Astrocyte (in vitro differentiated cells and primary cell): ENCODE measurements at regions not wholly inside any gene's neighbourhood (a gene's known extent, or its start where the extent isn't known, plus 50 kb on each side); places are given as distances from the start of the nearest gene placed in this dataset.

Experiments used
- DNase-seq: peaks from one replicate; pipeline ENCODE4 v3.0.0-alpha.2; 2010; ENCODE audit warnings: low read depth
- FAIRE-seq: peaks from 2 replicates; lab custom pipeline; 2011; peaks lifted over from hg19 to GRCh38; lab: Jason Lieb, UNC
- H2AFZ ChIP-seq: 2 replicates; pipeline ENCODE4 v1.6.0; 2012; ENCODE audit warnings: low read depth, low read length, inconsistent platforms
- H3K27ac ChIP-seq: 2 replicates; pipeline ENCODE4 v1.5.1; 2011; ENCODE audit warnings: low read depth, low read length, inconsistent platforms
- H3K27me3 ChIP-seq: 2 replicates; pipeline ENCODE4 v1.6.0; 2011; ENCODE audit warnings: low read length, inconsistent platforms; ENCODE audit not compliant: insufficient read depth
- H3K36me3 ChIP-seq: 2 replicates; pipeline ENCODE4 v1.5.1; 2011; ENCODE audit warnings: low read length, inconsistent platforms; ENCODE audit not compliant: insufficient read depth
- H3K4me1 ChIP-seq: 2 replicates; pipeline ENCODE4 v1.5.1; 2011; ENCODE audit warnings: low read length, inconsistent platforms; ENCODE audit not compliant: insufficient read depth
- H3K4me2 ChIP-seq: 2 replicates; pipeline ENCODE4 v1.6.0; 2012; ENCODE audit warnings: low read length, inconsistent platforms
- H3K4me3 ChIP-seq: 2 replicates; pipeline ENCODE4 v1.5.1; 2011; ENCODE audit warnings: low read depth, mild to moderate bottlenecking, low read length, inconsistent platforms; ENCODE audit not compliant: insufficient read depth
- H3K79me2 ChIP-seq: 2 replicates; pipeline ENCODE4 v1.6.0; 2012; ENCODE audit warnings: mild to moderate bottlenecking, low read length, inconsistent platforms; ENCODE audit not compliant: insufficient read depth
- H3K9ac ChIP-seq: 2 replicates; pipeline ENCODE4 v1.6.0; 2012; ENCODE audit warnings: mild to moderate bottlenecking, low read length, inconsistent platforms
- H3K9me3 ChIP-seq: 2 replicates; pipeline ENCODE4 v1.5.1; 2012; ENCODE audit warnings: low read depth, mild to moderate bottlenecking, low read length, inconsistent platforms; ENCODE audit not compliant: insufficient read depth
- H4K20me1 ChIP-seq: 2 replicates; pipeline ENCODE4 v1.6.0; 2012; ENCODE audit warnings: low read length, inconsistent platforms; ENCODE audit not compliant: insufficient read depth
- H3K27ac Mint-ChIP-seq: one replicate; pipeline ENCODE4 v1.8.0; 2021; ENCODE audit warnings: mild to moderate bottlenecking, mixed read lengths; ENCODE audit not compliant: unreplicated experiment
- H3K27me3 Mint-ChIP-seq: one replicate; pipeline ENCODE4 v1.8.0; 2021; ENCODE audit warnings: low read depth, mixed read lengths; ENCODE audit not compliant: unreplicated experiment
- H3K36me3 Mint-ChIP-seq: one replicate; pipeline ENCODE4 v1.8.0; 2021; ENCODE audit warnings: low read depth, mixed read lengths; ENCODE audit not compliant: unreplicated experiment
- H3K4me1 Mint-ChIP-seq: one replicate; pipeline ENCODE4 v1.8.0; 2021; ENCODE audit warnings: low read depth, mixed read lengths; ENCODE audit not compliant: unreplicated experiment
- H3K4me3 Mint-ChIP-seq: one replicate; pipeline ENCODE4 v1.8.0; 2021; ENCODE audit warnings: mild to moderate bottlenecking, moderate library complexity, mixed read lengths; ENCODE audit not compliant: unreplicated experiment
- H3K9me3 Mint-ChIP-seq: one replicate; pipeline ENCODE4 v1.8.0; 2021; ENCODE audit warnings: mild to moderate bottlenecking, mixed read lengths; ENCODE audit not compliant: unreplicated experiment
- EZH2 ChIP-seq: IDR thresholded peaks from 2 replicates; pipeline ENCODE4 v1.6.1; 2012; ENCODE audit warnings: mild to moderate bottlenecking, low read length, inconsistent platforms; ENCODE audit not compliant: insufficient read depth
- TF ChIP-seq, protein P1 (sequence below): IDR thresholded peaks from 2 replicates; pipeline ENCODE4 v1.5.1; 2011; ENCODE audit warnings: low read depth, mild to moderate bottlenecking, inconsistent platforms, low read length, moderate library complexity; ENCODE audit not compliant: insufficient read depth

DNA sequence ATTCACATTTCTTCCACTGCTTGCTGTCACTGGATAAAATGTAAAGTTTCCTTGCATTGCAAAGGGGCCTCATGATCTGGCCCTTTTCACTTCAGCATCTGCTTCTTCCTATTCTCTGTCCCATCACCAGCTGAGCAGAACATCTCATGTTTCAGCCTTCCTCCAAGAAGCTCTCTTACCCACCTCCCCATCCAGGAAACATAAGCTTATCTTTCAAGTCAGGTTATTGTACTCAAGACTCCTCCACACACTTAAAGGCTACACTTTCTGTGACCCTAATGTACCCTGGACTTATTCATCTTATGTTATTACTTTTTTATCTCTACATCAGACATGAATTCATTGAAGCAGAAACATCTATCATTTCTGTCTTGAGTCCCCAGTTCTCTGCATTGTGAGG lies 230.5 kb downstream of the PMAIP1 start:
- Mint-ChIP-seq H3K27me3 (no peaks in the 10 kb centered on the region), H3K9me3 (peaks cover 2% of the 10 kb centered on the region), H3K36me3 (no peaks in the 10 kb centered on the region), H3K27ac (no peak overlapping the region), H3K4me1 (no peaks in the 10 kb centered on the region), H3K4me3 (no peak overlapping the region)
- Histone ChIP-seq H3K27ac (no peak overlapping the region), H3K36me3 (no peaks in the 10 kb centered on the region), H3K9ac (no peak overlapping the region), H2AFZ (no peak overlapping the region), H3K4me3 (no peak overlapping the region), H3K9me3 (no peaks in the 10 kb centered on the region), H3K79me2 (no peaks in the 10 kb centered on the region), H3K4me2 (no peak overlapping the region), H4K20me1 (no peaks in the 10 kb centered on the region), H3K4me1 (no peaks in the 10 kb centered on the region), H3K27me3 (no peaks in the 10 kb centered on the region)
- TF ChIP-seq EZH2, result no peak
- TF ChIP-seq, protein P1, sequence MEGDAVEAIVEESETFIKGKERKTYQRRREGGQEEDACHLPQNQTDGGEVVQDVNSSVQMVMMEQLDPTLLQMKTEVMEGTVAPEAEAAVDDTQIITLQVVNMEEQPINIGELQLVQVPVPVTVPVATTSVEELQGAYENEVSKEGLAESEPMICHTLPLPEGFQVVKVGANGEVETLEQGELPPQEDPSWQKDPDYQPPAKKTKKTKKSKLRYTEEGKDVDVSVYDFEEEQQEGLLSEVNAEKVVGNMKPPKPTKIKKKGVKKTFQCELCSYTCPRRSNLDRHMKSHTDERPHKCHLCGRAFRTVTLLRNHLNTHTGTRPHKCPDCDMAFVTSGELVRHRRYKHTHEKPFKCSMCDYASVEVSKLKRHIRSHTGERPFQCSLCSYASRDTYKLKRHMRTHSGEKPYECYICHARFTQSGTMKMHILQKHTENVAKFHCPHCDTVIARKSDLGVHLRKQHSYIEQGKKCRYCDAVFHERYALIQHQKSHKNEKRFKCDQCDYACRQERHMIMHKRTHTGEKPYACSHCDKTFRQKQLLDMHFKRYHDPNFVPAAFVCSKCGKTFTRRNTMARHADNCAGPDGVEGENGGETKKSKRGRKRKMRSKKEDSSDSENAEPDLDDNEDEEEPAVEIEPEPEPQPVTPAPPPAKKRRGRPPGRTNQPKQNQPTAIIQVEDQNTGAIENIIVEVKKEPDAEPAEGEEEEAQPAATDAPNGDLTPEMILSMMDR, result no peak
- DNase-seq (no peak), FAIRE-seq (no peak)

DNA sequence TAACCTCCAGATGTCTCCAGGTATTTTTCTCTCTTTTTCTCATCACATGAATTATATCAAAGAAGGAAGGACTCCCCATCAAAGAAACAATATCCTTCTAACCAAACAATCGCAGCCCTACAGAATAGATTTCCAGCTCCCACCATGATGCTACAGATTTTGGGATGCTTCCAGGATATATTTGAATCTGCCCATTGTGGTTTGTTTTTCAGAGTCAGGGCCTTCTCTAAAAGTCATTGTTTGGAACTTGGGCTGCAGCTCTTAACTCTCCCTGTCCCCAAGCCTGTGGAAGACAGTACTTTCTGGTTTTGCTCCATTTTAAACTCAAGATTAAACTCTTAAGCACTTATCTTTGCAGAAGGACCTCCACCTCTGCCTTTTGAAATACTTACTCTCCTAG lies 223.2 kb downstream of the PMAIP1 start:
- Histone ChIP-seq H2AFZ (no peak overlapping the region), H3K27me3 (no peaks in the 10 kb centered on the region), H3K9ac (no peak overlapping the region), H3K9me3 (no peaks in the 10 kb centered on the region), H3K36me3 (no peaks in the 10 kb centered on the region), H3K79me2 (no peaks in the 10 kb centered on the region), H3K4me1 (no peaks in the 10 kb centered on the region), H3K27ac (no peak overlapping the region), H3K4me3 (no peak overlapping the region), H3K4me2 (no peak overlapping the region), H4K20me1 (no peaks in the 10 kb centered on the region)
- Mint-ChIP-seq H3K9me3 (no peaks in the 10 kb centered on the region), H3K36me3 (no peaks in the 10 kb centered on the region), H3K27ac (no peak overlapping the region), H3K27me3 (no peaks in the 10 kb centered on the region), H3K4me3 (no peak overlapping the region), H3K4me1 (no peaks in the 10 kb centered on the region)
- no peak for FAIRE-seq
- no peak for TF ChIP-seq EZH2
- TF ChIP-seq, protein P1, result no peak
- no peak for DNase-seq

DNA sequence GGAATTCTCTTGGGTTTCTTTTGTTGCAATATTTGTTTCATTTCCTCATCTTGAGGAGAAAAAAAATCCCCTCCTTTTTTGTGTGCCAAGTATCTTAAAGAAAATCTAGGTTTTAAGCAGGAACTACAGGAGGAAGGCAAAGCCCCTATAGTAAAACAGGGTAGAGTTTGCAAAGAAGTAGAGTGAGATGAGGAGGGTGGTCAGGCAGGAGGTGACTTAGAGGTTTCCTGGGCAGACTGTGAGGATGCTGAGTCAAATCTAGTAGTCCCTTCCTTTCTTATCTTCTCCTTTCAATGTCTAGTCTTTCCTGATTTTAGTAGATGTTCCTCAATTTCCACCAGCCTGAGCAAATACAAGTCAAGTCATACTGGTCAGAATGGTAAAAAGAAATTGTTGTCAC lies 222.5 kb downstream of the PMAIP1 start:
- H3K27ac Mint-ChIP-seq, result no peak overlapping the region
- no peaks in the 10 kb centered on the region for H3K27me3 ChIP-seq
- no peak for FAIRE-seq

More for the DNA sequence above, 222.5 kb downstream of the PMAIP1 start:
- H3K4me1 Mint-ChIP-seq, result no peaks in the 10 kb centered on the region
- no peaks in the 10 kb centered on the region for H4K20me1 ChIP-seq
- H3K4me1 ChIP-seq, result no peaks in the 10 kb centered on the region
- H3K36me3 ChIP-seq, result no peaks in the 10 kb centered on the region
- DNase-seq, result no peak
- H3K27ac ChIP-seq, result no peak overlapping the region
- no peak overlapping the region for H3K4me2 ChIP-seq
- H3K4me3 ChIP-seq, result no peak overlapping the region
- H3K4me3 Mint-ChIP-seq, result no peak overlapping the region
- H3K9me3 Mint-ChIP-seq, result no peaks in the 10 kb centered on the region
- no peaks in the 10 kb centered on the region for H3K9me3 ChIP-seq
- H3K27me3 Mint-ChIP-seq, result no peaks in the 10 kb centered on the region
- H2AFZ ChIP-seq, result no peak overlapping the region
- H3K79me2 ChIP-seq, result no peaks in the 10 kb centered on the region
- H3K9ac ChIP-seq, result no peak overlapping the region
- TF ChIP-seq, protein P1, result no peak
- no peaks in the 10 kb centered on the region for H3K36me3 Mint-ChIP-seq
